HCT116 (cell line): ENCODE measurements at regions not wholly inside any gene's neighbourhood (a gene's known extent, or its start where the extent isn't known, plus 50 kb on each side); places are given as distances from the start of the nearest gene placed in this dataset.

Source experiments
- ATAC-seq: fragments of 200-7000 bp; cut with Tn5 transposase; 2 replicates; pipeline ENCODE4 v1.9.1; 2020; ENCODE audit warnings: mild to moderate bottlenecking, moderate library complexity
- BruUV-seq: library from RNA; stranded (reverse); fragments of 400-500 nt; replicated peaks from 2 replicates; lab custom pipeline; 2021; lab: Mats Ljungman, UMichigan
- CTCF ChIA-PET: fragments of 300-600 bp; sonication (Branson Sonifier 250); formaldehyde crosslinking; loops from one replicate; lab custom pipeline; 2021; ENCODE audit warnings: antibody characterized with exemption; lab: Charles Lee
- POLR2A ChIA-PET: fragments of 300-600, 350-600 bp; sonication (Branson Sonifier 250); formaldehyde crosslinking; loops from one replicate; lab custom pipeline; 2021; ENCODE audit warnings: antibody characterized with exemption; lab: Charles Lee
- RAD21 ChIA-PET, 2 experiments: fragments of 300-600 bp; sonication (Branson Sonifier 250); formaldehyde crosslinking; loops; one replicate each; lab custom pipeline; 2023; ENCODE audit warnings: low total read pairs in 2 of 2; ENCODE audit not compliant: uncharacterized antibody in 2 of 2, unreplicated experiment in 2 of 2, low non-redundant PET in 1 of 2; lab: Charles Lee
- DNase-seq: peaks from one replicate; pipeline ENCODE4 v3.0.0-alpha.2; 2010; ENCODE audit warnings: low read depth, low spot score
- H2AFZ ChIP-seq: fragments of 200-600 bp; shearing (Covaris generic), sonication (generic); 2 replicates; pipeline ENCODE4 v1.6.1; 2017; ENCODE audit warnings: low read depth, mixed run types, mixed read lengths, antibody characterized with exemption, low read length; ENCODE audit not compliant: poor library complexity, severe bottlenecking
- H3K27ac ChIP-seq: 2 replicates; pipeline ENCODE4 v1.5.1; 2012; ENCODE audit warnings: low read depth, low read length
- H3K27me3 ChIP-seq: fragments of 200-600 bp; sonication (generic); 2 replicates; pipeline ENCODE4 v1.6.1; 2016; ENCODE audit warnings: mixed run types, low read length, mixed read lengths; ENCODE audit not compliant: insufficient read depth
- H3K36me3 ChIP-seq, 2 experiments: fragments of 200-500 bp in 1 of 2; fragments of 200-600 bp in 1 of 2; sonication (Bioruptor generic) in 1 of 2; sonication (generic) in 1 of 2; 2 replicates each; pipeline versions ENCODE4 v1.5.1 to v1.6.1; 2014 to 2016; ENCODE audit warnings: low read length in 2 of 2, inconsistent platforms in 1 of 2, mixed read lengths in 1 of 2, mixed run types in 1 of 2; ENCODE audit not compliant: insufficient read depth in 2 of 2, control insufficient read depth in 1 of 2
- H3K4me1 ChIP-seq, 2 experiments: fragments of 200-600 bp in 1 of 2; sonication (generic) in 1 of 2; 2 replicates each; pipeline versions ENCODE4 v1.5.1 to v1.6.1; 2012 to 2017; ENCODE audit warnings: low read length in 2 of 2, inconsistent platforms in 1 of 2, mild to moderate bottlenecking in 1 of 2, mixed read lengths in 1 of 2, mixed run types in 1 of 2, moderate library complexity in 1 of 2; ENCODE audit not compliant: insufficient read depth in 2 of 2, control insufficient read depth in 1 of 2
- H3K4me2 ChIP-seq: fragments of 200-600 bp; sonication (generic); 2 replicates; pipeline ENCODE4 v1.6.1; 2017; ENCODE audit warnings: mixed run types, low read length, mixed read lengths
- H3K4me3 ChIP-seq, 2 experiments: fragments of 200-600 bp in 1 of 2; sonication (generic) in 1 of 2; replicated peaks in 1 of 2; 2 replicates each; pipeline ENCODE4 v1.5.1; 2011 to 2016; ENCODE audit warnings: low read length in 2 of 2, control low read depth in 1 of 2, low read depth in 1 of 2, mild to moderate bottlenecking in 1 of 2, mixed read lengths in 1 of 2, mixed run types in 1 of 2
- H3K79me2 ChIP-seq: fragments of 200-600 bp; sonication (generic); 2 replicates; pipeline ENCODE4 v1.6.1; 2017; ENCODE audit warnings: mild to moderate bottlenecking, mixed run types, low read length, moderate library complexity, mixed read lengths; ENCODE audit not compliant: insufficient read depth
- H3K9ac ChIP-seq: fragments of 200-600 bp; sonication (generic); 2 replicates; pipeline ENCODE4 v1.6.1; 2016; ENCODE audit warnings: low read length, mixed read lengths
- H3K9me2 ChIP-seq: fragments of 200-600 bp; sonication (generic), shearing (Covaris generic); 2 replicates; pipeline ENCODE4 v1.6.1; 2017; ENCODE audit warnings: mixed run types, mild to moderate bottlenecking, moderate library complexity; ENCODE audit not compliant: insufficient read depth
- H3K9me3 ChIP-seq, 2 experiments: fragments of 200-500 bp in 1 of 2; fragments of 200-600 bp in 1 of 2; sonication (Bioruptor generic) in 1 of 2; sonication (generic) in 1 of 2; 2 replicates each; pipeline ENCODE4 v1.6.1; 2014 to 2017; ENCODE audit warnings: low read length in 2 of 2, mixed read lengths in 2 of 2, inconsistent platforms in 1 of 2, low read depth in 1 of 2, mild to moderate bottlenecking in 1 of 2, mixed run types in 1 of 2, moderate library complexity in 1 of 2; ENCODE audit not compliant: control insufficient read depth in 1 of 2, insufficient read depth in 1 of 2
- H4K20me1 ChIP-seq: fragments of 200-600 bp; sonication (generic), shearing (Covaris generic); 2 replicates; pipeline ENCODE4 v1.6.1; 2017; ENCODE audit warnings: mixed run types, mild to moderate bottlenecking, moderate library complexity; ENCODE audit not compliant: insufficient read depth
- ATF3 ChIP-seq: IDR thresholded peaks from 2 replicates; pipeline ENCODE4 v1.6.1; 2012
- CEBPB ChIP-seq: IDR thresholded peaks from 2 replicates; pipeline ENCODE4 v1.6.1; 2012; ENCODE audit warnings: low read depth
- CTCF ChIP-seq, 3 experiments: fragments of 200-600 bp in 1 of 3; sonication (generic) in 1 of 3; IDR thresholded peaks in 2 of 3; conservative IDR thresholded peaks in 1 of 3; 2 replicates each; pipeline ENCODE4 v1.5.1; 2012 to 2017; ENCODE audit warnings: low read depth in 2 of 3, low read length in 2 of 3, antibody characterized with exemption in 1 of 3, borderline replicate concordance in 1 of 3, control low read depth in 1 of 3, mild to moderate bottlenecking in 1 of 3, mixed read lengths in 1 of 3, mixed run types in 1 of 3, moderate library complexity in 1 of 3; ENCODE audit not compliant: insufficient read depth in 1 of 3
- EGR1 ChIP-seq: IDR thresholded peaks from 2 replicates; pipeline ENCODE4 v1.6.1; 2012; ENCODE audit warnings: low read depth
- ELF1 ChIP-seq: IDR thresholded peaks from 2 replicates; pipeline ENCODE4 v1.6.1; 2012; ENCODE audit warnings: low read depth, borderline replicate concordance
- EZH2 ChIP-seq: fragments of 200-600 bp; sonication (generic); IDR thresholded peaks from 2 replicates; pipeline ENCODE4 v1.6.1; 2017; ENCODE audit warnings: antibody characterized with exemption, mixed run types
- EZH2phosphoT487 ChIP-seq: fragments of 200-600 bp; IDR thresholded peaks from 2 replicates; pipeline ENCODE4 v1.6.1; 2018; ENCODE audit warnings: antibody characterized with exemption, borderline replicate concordance
- JUND ChIP-seq: IDR thresholded peaks from 2 replicates; pipeline ENCODE4 v1.6.1; 2012
- MAX ChIP-seq: IDR thresholded peaks from 2 replicates; pipeline ENCODE4 v1.6.1; 2012
- POLR2A ChIP-seq: IDR thresholded peaks from 2 replicates; pipeline ENCODE4 v1.7.0; 2011; ENCODE audit warnings: borderline replicate concordance; ENCODE audit not compliant: insufficient read depth, insufficient read length; ENCODE audit errors: extremely low read depth
- RAD21 ChIP-seq: IDR thresholded peaks from 2 replicates; pipeline ENCODE4 v1.6.1; 2012; ENCODE audit warnings: low read depth, mild to moderate bottlenecking
- SIN3A ChIP-seq: IDR thresholded peaks from 2 replicates; pipeline ENCODE4 v1.6.1; 2012; ENCODE audit warnings: low read depth
- SRF ChIP-seq: IDR thresholded peaks from 2 replicates; pipeline ENCODE4 v1.6.1; 2012; ENCODE audit warnings: low read depth
- ZNF274 ChIP-seq: fragments of 200-500 bp; sonication (Bioruptor generic); IDR thresholded peaks from 2 replicates; pipeline ENCODE4 v1.6.1; 2014; ENCODE audit warnings: mild to moderate bottlenecking, low read depth, low read length, inconsistent platforms
- intact Hi-C: fragments of 100-400 bp; cut with micrococcal nuclease; formaldehyde crosslinking; loops from 2 replicates; pipeline ENCODE4 v1.10.0; 2022
- TF ChIP-seq, protein P1 (sequence below): IDR thresholded peaks from 2 replicates; pipeline ENCODE4 v1.6.1; 2011; ENCODE audit warnings: mild to moderate bottlenecking, low read length, moderate library complexity; ENCODE audit not compliant: insufficient replicate concordance; ENCODE audit errors: extremely low read depth

DNA sequence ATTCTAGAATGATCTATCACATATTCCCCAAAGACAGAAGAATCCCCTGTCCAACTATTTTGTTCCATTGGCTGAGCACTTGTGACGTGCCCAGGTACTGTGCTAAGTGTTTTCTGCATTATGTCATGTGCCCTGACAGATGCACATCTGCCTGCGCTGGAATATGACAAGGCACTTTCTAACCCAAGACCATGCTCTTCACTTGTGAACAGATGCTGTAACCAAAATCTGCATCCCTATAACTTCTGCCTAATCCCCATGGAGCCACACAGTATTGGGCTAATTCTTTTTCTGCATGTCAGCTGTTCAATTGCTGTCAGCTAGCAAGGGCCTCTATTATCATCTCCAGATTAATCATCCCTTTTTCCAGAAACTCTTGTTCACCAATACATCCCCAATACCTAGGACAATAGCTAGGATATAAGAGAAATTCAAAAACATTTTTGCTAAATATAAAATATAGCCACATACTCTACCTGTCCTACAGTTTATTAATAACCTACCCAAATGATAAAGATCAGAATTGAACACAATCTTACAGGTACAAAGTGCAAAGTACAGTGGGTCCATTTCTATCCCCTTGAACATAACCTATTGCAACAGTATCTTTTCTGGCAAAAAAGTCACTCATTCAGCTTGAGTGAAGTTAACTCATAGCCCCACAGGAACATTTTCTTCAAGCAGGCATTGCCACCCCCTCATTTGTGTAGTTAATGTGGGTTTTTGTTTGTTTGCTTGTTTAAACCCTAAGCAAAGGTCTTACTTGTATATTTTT lies 109.4 kb upstream of the LRRN1 start:
- no peak for DNase-seq
- no peak for ATAC-seq
- ChIA-PET CTCF (no interaction called here), POLR2A (no interaction called here), RAD21 (no interaction called here)
- Histone ChIP-seq H3K9me3 (peaks cover 0 to 20% of the 10 kb centered on the region in 2 experiments; a peak in 1 of 4 replicates), H3K9me2 (no peaks in the 10 kb centered on the region), H3K9ac (no peak overlapping the region), H3K4me3 (no peak overlapping the region), H3K79me2 (no peaks in the 10 kb centered on the region), H4K20me1 (no peaks in the 10 kb centered on the region), H3K4me1 (no peaks in the 10 kb centered on the region), H3K27ac (no peak overlapping the region), H3K36me3 (no peaks in the 10 kb centered on the region), H3K4me2 (no peak overlapping the region), H2AFZ (no peak overlapping the region), H3K27me3 (no peaks in the 10 kb centered on the region)
- no TSS peak for BruUV-seq
- TF ChIP-seq POLR2A: no peak
- TF ChIP-seq RAD21: no peak
- intact Hi-C loops: no loop called here

- Histone ChIP-seq H3K4me2 (no peak overlapping the region), H3K27ac (no peak overlapping the region), H3K79me2 (no peaks in the 10 kb centered on the region), H3K9ac (no peak overlapping the region), H3K4me3 (no peak overlapping the region), H3K27me3 (no peaks in the 10 kb centered on the region), H3K4me1 (no peaks in the 10 kb centered on the region), H3K9me3 (peaks cover 3 to 14% of the 10 kb centered on the region in 2 experiments; a peak in 2 of 4 replicates), H3K36me3 (no peaks in the 10 kb centered on the region), H4K20me1 (no peaks in the 10 kb centered on the region), H3K9me2 (no peaks in the 10 kb centered on the region), H2AFZ (no peak overlapping the region)
- RAD21 ChIA-PET: no interaction called here
- DNase-seq (no peak), ATAC-seq (no peak)
- POLR2A ChIA-PET: no interaction called here
- intact Hi-C loops: no loop called here
- BruUV-seq: no TSS peak
- CTCF ChIA-PET: no interaction called here
- no peak for TF ChIP-seq EZH2phosphoT487
- no peak for TF ChIP-seq SIN3A
- no peak for TF ChIP-seq EZH2
- no peak for TF ChIP-seq JUND
- TF ChIP-seq EGR1: no peak
- TF ChIP-seq ZNF274: no peak
- no peak for TF ChIP-seq SRF
- no peak for TF ChIP-seq POLR2A
- no peak for TF ChIP-seq CEBPB
- no peak for TF ChIP-seq ELF1
- no peak for TF ChIP-seq ATF3
- TF ChIP-seq CTCF (IDR thresholded peaks at IDR 0.05 in 2 of 3, conservative IDR thresholded peaks at IDR 0.05 in 1 of 3; ENCODE audit: borderline replicate concordance in 1 of 3, insufficient read depth in 1 of 3, low read depth in 2 of 3, low read length in 2 of 3): no peak
- no peak for TF ChIP-seq MAX
- TF ChIP-seq RAD21: no peak
- TF ChIP-seq, protein P1, sequence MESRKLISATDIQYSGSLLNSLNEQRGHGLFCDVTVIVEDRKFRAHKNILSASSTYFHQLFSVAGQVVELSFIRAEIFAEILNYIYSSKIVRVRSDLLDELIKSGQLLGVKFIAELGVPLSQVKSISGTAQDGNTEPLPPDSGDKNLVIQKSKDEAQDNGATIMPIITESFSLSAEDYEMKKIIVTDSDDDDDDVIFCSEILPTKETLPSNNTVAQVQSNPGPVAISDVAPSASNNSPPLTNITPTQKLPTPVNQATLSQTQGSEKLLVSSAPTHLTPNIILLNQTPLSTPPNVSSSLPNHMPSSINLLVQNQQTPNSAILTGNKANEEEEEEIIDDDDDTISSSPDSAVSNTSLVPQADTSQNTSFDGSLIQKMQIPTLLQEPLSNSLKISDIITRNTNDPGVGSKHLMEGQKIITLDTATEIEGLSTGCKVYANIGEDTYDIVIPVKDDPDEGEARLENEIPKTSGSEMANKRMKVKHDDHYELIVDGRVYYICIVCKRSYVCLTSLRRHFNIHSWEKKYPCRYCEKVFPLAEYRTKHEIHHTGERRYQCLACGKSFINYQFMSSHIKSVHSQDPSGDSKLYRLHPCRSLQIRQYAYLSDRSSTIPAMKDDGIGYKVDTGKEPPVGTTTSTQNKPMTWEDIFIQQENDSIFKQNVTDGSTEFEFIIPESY: no peak
These were observed 112.2 kb upstream of the LRRN1 start for GRCh38 chr3:3686907-3687648.
